ENCODE measurements at regions not wholly inside any gene's neighbourhood (a gene's known extent, or its start where the extent isn't known, plus 50 kb on each side); places are given as distances from the start of the nearest gene placed in this dataset.

GRCh38 chr5:165231821-165232508 is 1726.5 kb downstream of the MAT2B start:
- intact Hi-C loops (cut with DNase I) = no loop called here
- Histone ChIP-seq H3K36me3 (replicated peaks in 1 of 2) (no peaks in the 10 kb centered on the region), H3K27ac (no peak overlapping the region), H3K27me3 (no peaks in the 10 kb centered on the region), H3K4me1 (replicated peaks in 1 of 2) (no peaks in the 10 kb centered on the region), H3K4me3 (no peak overlapping the region), H3K9me3 (replicated peaks in 1 of 3) (no peaks in the 10 kb centered on the region)
- no peak for DNase-seq
- TF ChIP-seq CTCF (IDR thresholded peaks at IDR 0.05) = no peak
- no peak for TF ChIP-seq POLR2A (IDR thresholded peaks at IDR 0.05)
- WGBS, 4 donors = 54 to 61% (median 57%) methylated on average over 2 of the region's 2 CpGs

- Histone ChIP-seq H3K4me3 (no peak overlapping the region), H3K27me3 (no peaks in the 10 kb centered on the region), H3K36me3 (replicated peaks in 1 of 2) (no peaks in the 10 kb centered on the region), H3K4me1 (replicated peaks in 1 of 2) (no peaks in the 10 kb centered on the region), H3K9me3 (replicated peaks in 1 of 3) (no peaks in the 10 kb centered on the region), H3K27ac (no peak overlapping the region)
- no peak for TF ChIP-seq CTCF (IDR thresholded peaks at IDR 0.05)
- no peak for TF ChIP-seq POLR2A (IDR thresholded peaks at IDR 0.05)
- intact Hi-C loops (cut with DNase I) = no loop called here
- DNase-seq = no peak
- 42 to 50% (median 43%) methylated on average over 4 of the region's 4 CpGs for WGBS, 4 donors
These were observed 1727.2 kb downstream of the MAT2B start for GRCh38 chr5:165232509-165233028.

GRCh38 chr5:165241811-165242210 is 1736.4 kb downstream of the MAT2B start:
- no peak for DNase-seq
- intact Hi-C loops (cut with DNase I) = no loop called here
- Histone ChIP-seq H3K9me3 (replicated peaks in 1 of 3) (no peaks in the 10 kb centered on the region), H3K27me3 (no peaks in the 10 kb centered on the region), H3K4me3 (no peak overlapping the region), H3K36me3 (replicated peaks in 1 of 2) (no peaks in the 10 kb centered on the region), H3K4me1 (replicated peaks in 1 of 2) (no peaks in the 10 kb centered on the region), H3K27ac (no peak overlapping the region)
- no peak for TF ChIP-seq CTCF (IDR thresholded peaks at IDR 0.05)
- no peak for TF ChIP-seq POLR2A (IDR thresholded peaks at IDR 0.05)
- WGBS, 4 donors = 81 to 89% (median 83%) methylated on average over 1 of the region's 1 CpG

GRCh38 chr5:165242646-165243045 is 1737.2 kb downstream of the MAT2B start:
- 44 to 58% (median 46%) methylated on average over 2 of the region's 2 CpGs for WGBS, 4 donors
- Histone ChIP-seq H3K4me1 (replicated peaks in 1 of 2) (no peaks in the 10 kb centered on the region), H3K27me3 (no peaks in the 10 kb centered on the region), H3K36me3 (replicated peaks in 1 of 2) (no peaks in the 10 kb centered on the region), H3K27ac (no peak overlapping the region), H3K4me3 (no peak overlapping the region), H3K9me3 (replicated peaks in 1 of 3) (no peaks in the 10 kb centered on the region)
- intact Hi-C loops (cut with DNase I) = no loop called here
- no peak for DNase-seq
- no peak for TF ChIP-seq POLR2A (IDR thresholded peaks at IDR 0.05)
- no peak for TF ChIP-seq CTCF (IDR thresholded peaks at IDR 0.05)
